Activated naive CD4-positive, alpha-beta T cell treated with anti-CD3 and anti-CD28 coated beads, Interleukin-2, amount 10 ng/mL, durations not matched to agents 7 days and 5 days (primary cell): ENCODE measurements at regions not wholly inside any gene's neighbourhood (a gene's known extent, or its start where the extent isn't known, plus 50 kb on each side); places are given as distances from the start of the nearest gene placed in this dataset.
"Not testable (repeated sequence)": the region's sequence is repeated elsewhere in the genome, so short reads cannot be mapped to it uniquely, and the experiment has no call there.

Experiments used
- CTCF ChIA-PET: fragments of 350-600 bp; sonication (Branson Sonifier 250); formaldehyde crosslinking; loops from one replicate; lab custom pipeline; 2021; ENCODE audit warnings: antibody characterized with exemption; lab: Charles Lee
- DNase-seq: peaks from one replicate; pipeline ENCODE4 v3.0.0-alpha.2; 2020
- H3K27ac Mint-ChIP-seq: one replicate; pipeline ENCODE4 v1.8.0; 2021; ENCODE audit warnings: mild to moderate bottlenecking, moderate library complexity, mixed read lengths
- H3K27me3 Mint-ChIP-seq: one replicate; pipeline ENCODE4 v1.8.0; 2021; ENCODE audit warnings: mild to moderate bottlenecking, mixed read lengths
- H3K36me3 Mint-ChIP-seq: one replicate; pipeline ENCODE4 v1.8.0; 2021; ENCODE audit warnings: mixed read lengths
- H3K4me1 Mint-ChIP-seq: one replicate; pipeline ENCODE4 v1.8.0; 2021; ENCODE audit warnings: mixed read lengths
- H3K4me3 Mint-ChIP-seq: one replicate; pipeline ENCODE4 v1.8.0; 2021; ENCODE audit warnings: mild to moderate bottlenecking, moderate library complexity, mixed read lengths
- H3K9me3 Mint-ChIP-seq: one replicate; pipeline ENCODE4 v1.8.0; 2021; ENCODE audit warnings: mixed read lengths

GRCh38 chr20:26205350-26205749, 508.7 kb upstream of the ZNF337 start:
- H3K9me3 Mint-ChIP-seq = peaks cover 25% of the 10 kb centered on the region
- H3K27ac Mint-ChIP-seq = no peak overlapping the region
- H3K4me1 Mint-ChIP-seq = peaks cover 12% of the 10 kb centered on the region
- CTCF ChIA-PET = no interaction called here
- H3K4me3 Mint-ChIP-seq = no peak overlapping the region
- DNase-seq = no peak
- H3K36me3 Mint-ChIP-seq = peaks cover 9% of the 10 kb centered on the region
- peaks cover 19% of the 10 kb centered on the region for H3K27me3 Mint-ChIP-seq

- H3K4me1 Mint-ChIP-seq, DNase-seq, CTCF ChIA-PET, H3K36me3 Mint-ChIP-seq, H3K27ac Mint-ChIP-seq, H3K4me3 Mint-ChIP-seq, H3K27me3 Mint-ChIP-seq: not testable (repeated sequence)
- H3K9me3 Mint-ChIP-seq = peaks cover 24% of the 10 kb centered on the region
These were observed 504.4 kb upstream of the ZNF337 start for GRCh38 chr20:26201026-26201425.

GRCh38 chr20:26187329-26187728, 490.7 kb upstream of the ZNF337 start:
- H3K27me3 Mint-ChIP-seq, H3K4me1 Mint-ChIP-seq, H3K27ac Mint-ChIP-seq, H3K4me3 Mint-ChIP-seq, H3K9me3 Mint-ChIP-seq, DNase-seq, CTCF ChIA-PET, H3K36me3 Mint-ChIP-seq: not testable (repeated sequence)

- H3K4me3 Mint-ChIP-seq, DNase-seq, H3K4me1 Mint-ChIP-seq, H3K27ac Mint-ChIP-seq, CTCF ChIA-PET, H3K9me3 Mint-ChIP-seq, H3K27me3 Mint-ChIP-seq, H3K36me3 Mint-ChIP-seq: not testable (repeated sequence)
These were observed 487.1 kb upstream of the ZNF337 start for GRCh38 chr20:26183720-26184119.

- H3K4me1 Mint-ChIP-seq, H3K36me3 Mint-ChIP-seq, H3K27me3 Mint-ChIP-seq, H3K27ac Mint-ChIP-seq, H3K4me3 Mint-ChIP-seq, H3K9me3 Mint-ChIP-seq, CTCF ChIA-PET, DNase-seq: not testable (repeated sequence)
These were observed 484.7 kb upstream of the ZNF337 start for GRCh38 chr20:26181364-26181763.

GRCh38 chr20:26171875-26172274, 475.2 kb upstream of the ZNF337 start:
- H3K4me1 Mint-ChIP-seq, H3K36me3 Mint-ChIP-seq, H3K4me3 Mint-ChIP-seq, H3K9me3 Mint-ChIP-seq, DNase-seq, H3K27me3 Mint-ChIP-seq, CTCF ChIA-PET, H3K27ac Mint-ChIP-seq: not testable (repeated sequence)

- CTCF ChIA-PET = interaction anchor here (0.6 kb wide), 1 partner anchor 20 kb away, joined by 3 read pairs; no protein-coding TSS in a partner anchor
- Mint-ChIP-seq H3K36me3 (no peaks in the 10 kb centered on the region), H3K4me3 (no peak overlapping the region), H3K9me3 (no peaks in the 10 kb centered on the region), H3K4me1 (no peaks in the 10 kb centered on the region), H3K27me3 (no peaks in the 10 kb centered on the region), H3K27ac (no peak overlapping the region)
- no peak for DNase-seq
These were observed 472.9 kb upstream of the ZNF337 start for GRCh38 chr20:26169506-26169905.

GRCh38 chr20:26167499-26167898, 470.8 kb upstream of the ZNF337 start:
- Mint-ChIP-seq H3K4me3 (no peak overlapping the region), H3K36me3 (no peaks in the 10 kb centered on the region), H3K27me3 (no peaks in the 10 kb centered on the region), H3K27ac (no peak overlapping the region), H3K4me1 (no peaks in the 10 kb centered on the region), H3K9me3 (no peaks in the 10 kb centered on the region)
- no peak for DNase-seq
- CTCF ChIA-PET = no interaction called here

- H3K27ac Mint-ChIP-seq = no peak overlapping the region
- DNase-seq = no peak
- CTCF ChIA-PET = no interaction called here
- H3K36me3 Mint-ChIP-seq = no peaks in the 10 kb centered on the region
- no peaks in the 10 kb centered on the region for H3K27me3 Mint-ChIP-seq
- no peaks in the 10 kb centered on the region for H3K4me1 Mint-ChIP-seq
- H3K4me3 Mint-ChIP-seq = no peak overlapping the region
- no peaks in the 10 kb centered on the region for H3K9me3 Mint-ChIP-seq
These were observed 467.2 kb upstream of the ZNF337 start for GRCh38 chr20:26163890-26164289.

- H3K36me3 Mint-ChIP-seq, DNase-seq, H3K4me1 Mint-ChIP-seq, H3K27me3 Mint-ChIP-seq, H3K4me3 Mint-ChIP-seq, H3K9me3 Mint-ChIP-seq, CTCF ChIA-PET, H3K27ac Mint-ChIP-seq: not testable (repeated sequence)
These were observed 466.5 kb upstream of the ZNF337 start for GRCh38 chr20:26163151-26163550.

- H3K27me3 Mint-ChIP-seq, H3K4me3 Mint-ChIP-seq, H3K4me1 Mint-ChIP-seq, DNase-seq, H3K27ac Mint-ChIP-seq, CTCF ChIA-PET, H3K9me3 Mint-ChIP-seq, H3K36me3 Mint-ChIP-seq: not testable (repeated sequence)
These were observed 465.1 kb upstream of the ZNF337 start for GRCh38 chr20:26161741-26162140.

GRCh38 chr20:26160916-26161315, 464.3 kb upstream of the ZNF337 start:
- H3K9me3 Mint-ChIP-seq, DNase-seq, CTCF ChIA-PET, H3K27ac Mint-ChIP-seq, H3K27me3 Mint-ChIP-seq, H3K4me3 Mint-ChIP-seq, H3K36me3 Mint-ChIP-seq, H3K4me1 Mint-ChIP-seq: not testable (repeated sequence)

GRCh38 chr20:26154224-26154623, 457.6 kb upstream of the ZNF337 start:
- Mint-ChIP-seq H3K4me1 (no peaks in the 10 kb centered on the region), H3K4me3 (no peak overlapping the region), H3K9me3 (no peaks in the 10 kb centered on the region), H3K36me3 (no peaks in the 10 kb centered on the region), H3K27ac (no peak overlapping the region), H3K27me3 (no peaks in the 10 kb centered on the region)
- DNase-seq = no peak
- CTCF ChIA-PET = no interaction called here

GRCh38 chr20:26135325-26136110, 438.9 kb upstream of the ZNF337 start:
- Mint-ChIP-seq H3K27ac (no peak overlapping the region), H3K4me3 (no peak overlapping the region), H3K36me3 (no peaks in the 10 kb centered on the region), H3K27me3 (no peaks in the 10 kb centered on the region), H3K4me1 (no peaks in the 10 kb centered on the region), H3K9me3 (peaks cover 6% of the 10 kb centered on the region)
- DNase-seq = no peak
- CTCF ChIA-PET = no interaction called here

GRCh38 chr20:26134606-26135005, 438.0 kb upstream of the ZNF337 start:
- Mint-ChIP-seq H3K9me3 (peaks cover 6% of the 10 kb centered on the region), H3K27me3 (no peaks in the 10 kb centered on the region), H3K36me3 (no peaks in the 10 kb centered on the region), H3K4me1 (no peaks in the 10 kb centered on the region), H3K4me3 (no peak overlapping the region), H3K27ac (no peak overlapping the region)
- CTCF ChIA-PET = no interaction called here
- no peak for DNase-seq
